ENCODE measurements at regions not wholly inside any gene's neighbourhood (a gene's known extent, or its start where the extent isn't known, plus 50 kb on each side); places are given as distances from the start of the nearest gene placed in this dataset.

DNA sequence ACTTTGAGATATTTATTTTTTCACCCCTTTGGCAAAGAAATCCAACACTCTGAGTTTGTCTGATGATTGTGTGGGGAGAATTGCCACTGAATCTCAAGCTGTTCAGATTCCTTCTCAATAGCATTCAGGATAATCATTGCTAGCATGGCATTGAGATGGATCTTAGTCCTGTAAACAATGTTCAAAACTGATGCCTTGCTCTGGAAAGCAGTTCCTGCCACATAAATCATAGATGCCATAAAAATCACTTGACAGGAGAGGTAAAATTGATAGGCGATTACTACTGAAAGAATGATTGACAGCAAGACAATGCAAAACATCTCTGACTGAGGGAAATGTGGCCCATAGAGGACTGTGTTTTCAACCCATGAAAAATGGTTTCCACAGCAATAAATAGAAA lies 915.6 kb downstream of the TRHDE start:
- TF ChIP-seq, protein P1, sequence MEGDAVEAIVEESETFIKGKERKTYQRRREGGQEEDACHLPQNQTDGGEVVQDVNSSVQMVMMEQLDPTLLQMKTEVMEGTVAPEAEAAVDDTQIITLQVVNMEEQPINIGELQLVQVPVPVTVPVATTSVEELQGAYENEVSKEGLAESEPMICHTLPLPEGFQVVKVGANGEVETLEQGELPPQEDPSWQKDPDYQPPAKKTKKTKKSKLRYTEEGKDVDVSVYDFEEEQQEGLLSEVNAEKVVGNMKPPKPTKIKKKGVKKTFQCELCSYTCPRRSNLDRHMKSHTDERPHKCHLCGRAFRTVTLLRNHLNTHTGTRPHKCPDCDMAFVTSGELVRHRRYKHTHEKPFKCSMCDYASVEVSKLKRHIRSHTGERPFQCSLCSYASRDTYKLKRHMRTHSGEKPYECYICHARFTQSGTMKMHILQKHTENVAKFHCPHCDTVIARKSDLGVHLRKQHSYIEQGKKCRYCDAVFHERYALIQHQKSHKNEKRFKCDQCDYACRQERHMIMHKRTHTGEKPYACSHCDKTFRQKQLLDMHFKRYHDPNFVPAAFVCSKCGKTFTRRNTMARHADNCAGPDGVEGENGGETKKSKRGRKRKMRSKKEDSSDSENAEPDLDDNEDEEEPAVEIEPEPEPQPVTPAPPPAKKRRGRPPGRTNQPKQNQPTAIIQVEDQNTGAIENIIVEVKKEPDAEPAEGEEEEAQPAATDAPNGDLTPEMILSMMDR (IDR thresholded peaks at IDR 0.05), result no peak

DNA sequence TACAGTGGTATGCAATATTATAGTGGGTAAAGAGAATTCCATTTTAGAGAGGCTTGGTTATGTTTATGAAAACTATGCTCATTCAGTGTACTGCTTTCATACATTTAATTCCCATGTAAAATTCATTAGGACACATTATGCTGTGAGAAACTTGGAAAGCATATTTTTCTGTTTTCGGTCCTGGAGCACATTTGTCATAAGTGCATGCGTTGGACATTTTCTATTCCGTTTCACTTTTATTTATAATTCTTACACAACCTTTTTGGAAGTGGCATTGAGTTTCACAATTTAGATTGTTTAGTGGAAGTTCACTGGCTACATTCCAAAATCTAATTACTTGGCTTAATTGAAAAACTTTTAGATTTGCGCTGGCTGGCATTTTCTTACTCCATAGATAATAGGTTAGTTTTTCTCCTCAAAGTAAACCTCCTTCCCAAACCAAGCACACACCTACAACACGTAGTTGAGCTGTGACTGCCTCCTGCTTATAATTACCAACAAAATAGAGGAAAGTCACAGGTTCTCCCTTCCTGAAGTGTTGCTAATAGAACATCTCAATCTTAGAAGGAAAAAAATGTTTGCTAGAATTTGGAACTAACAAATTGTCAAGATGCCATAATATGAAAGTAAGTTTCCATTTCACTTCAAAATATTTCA lies 938.5 kb downstream of the TRHDE start:
- TF ChIP-seq, protein P1 (IDR thresholded peaks at IDR 0.05), result no peak

DNA sequence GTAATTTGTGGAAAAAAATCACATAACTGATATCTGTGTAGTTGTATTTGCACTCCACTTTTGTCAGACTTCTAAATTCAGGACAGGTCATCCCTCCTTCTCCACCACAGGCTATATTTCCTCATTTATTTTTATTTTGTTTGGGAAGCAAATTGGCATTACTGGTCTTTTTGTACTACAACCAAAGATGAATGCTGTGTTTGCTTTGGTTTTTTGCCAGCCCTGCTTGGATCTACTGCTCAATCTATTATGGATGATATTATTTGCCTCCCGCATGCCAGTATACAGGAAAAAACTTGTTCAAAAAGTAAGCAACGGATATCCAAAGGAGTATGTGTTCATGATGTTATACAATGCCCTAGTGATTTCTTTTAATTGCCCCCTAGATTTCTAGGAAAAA lies 948.8 kb downstream of the TRHDE start:
- TF ChIP-seq, protein P1 (IDR thresholded peaks at IDR 0.05), result no peak

DNA sequence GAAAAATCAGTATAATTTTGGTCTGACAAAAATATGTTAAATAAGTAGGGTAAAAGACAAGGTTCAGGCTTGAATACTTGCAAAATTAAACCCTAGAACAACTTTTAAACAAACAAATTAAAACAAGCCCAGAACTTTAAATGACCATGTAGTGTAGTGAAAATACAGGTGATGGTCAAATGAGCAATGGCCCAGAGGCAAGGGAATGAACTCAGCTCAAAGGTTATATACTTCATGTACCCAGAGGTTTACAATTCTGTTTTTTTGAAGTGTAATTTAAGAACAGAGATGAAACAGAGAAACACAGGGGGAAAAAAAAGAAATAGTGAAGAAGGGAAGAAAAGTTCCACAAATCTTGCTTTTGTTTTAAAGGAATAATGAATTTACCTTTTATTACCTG lies 949.2 kb downstream of the TRHDE start:
- TF ChIP-seq, protein P1 (IDR thresholded peaks at IDR 0.05), result no peak

DNA sequence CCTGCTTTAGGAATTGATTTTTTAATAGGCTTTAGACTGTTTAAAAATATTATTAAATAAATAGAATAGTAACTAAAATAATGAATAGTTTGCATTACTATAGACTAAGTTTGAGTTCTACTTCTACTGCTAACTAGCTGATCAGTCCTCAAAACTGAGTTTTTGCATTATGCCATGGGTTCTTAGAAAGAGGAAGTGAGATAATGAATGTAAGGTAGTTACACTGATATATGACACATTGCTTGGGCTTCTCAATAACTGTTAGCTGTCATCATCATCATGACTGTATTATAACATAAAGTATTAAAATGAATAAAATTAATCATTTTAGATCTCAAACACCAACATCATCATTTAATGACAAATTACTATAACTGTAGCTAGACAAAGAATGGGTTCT lies 949.7 kb downstream of the TRHDE start:
- TF ChIP-seq, protein P1 (IDR thresholded peaks at IDR 0.05), result no peak

DNA sequence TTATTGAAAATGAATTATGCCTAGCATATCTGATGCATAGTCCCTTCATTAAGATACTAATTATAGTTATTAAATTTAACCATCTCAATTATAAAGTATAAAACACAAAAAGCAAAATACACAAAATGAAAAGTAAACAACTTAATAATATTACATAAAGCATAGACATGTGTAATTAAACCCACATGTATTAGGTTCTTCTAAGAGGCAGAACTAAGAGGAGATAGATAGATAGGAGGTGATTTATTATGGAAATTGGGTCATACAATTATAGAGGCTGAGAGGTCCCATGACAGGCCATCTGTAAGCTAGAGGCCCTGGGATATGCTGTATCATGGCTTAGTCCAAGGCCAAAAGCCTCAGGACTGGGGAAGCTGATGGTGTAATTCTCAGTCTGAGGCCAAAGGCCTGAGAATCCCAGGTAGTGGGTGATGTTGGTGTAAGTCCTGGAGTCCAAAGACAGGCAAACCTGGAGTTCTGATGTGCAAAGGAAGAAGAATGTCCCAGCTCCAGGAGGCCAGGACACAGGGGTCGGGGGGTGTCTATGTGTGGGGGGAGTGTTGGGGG lies 953.3 kb downstream of the TRHDE start:
- TF ChIP-seq, protein P1 (IDR thresholded peaks at IDR 0.05), result no peak

DNA sequence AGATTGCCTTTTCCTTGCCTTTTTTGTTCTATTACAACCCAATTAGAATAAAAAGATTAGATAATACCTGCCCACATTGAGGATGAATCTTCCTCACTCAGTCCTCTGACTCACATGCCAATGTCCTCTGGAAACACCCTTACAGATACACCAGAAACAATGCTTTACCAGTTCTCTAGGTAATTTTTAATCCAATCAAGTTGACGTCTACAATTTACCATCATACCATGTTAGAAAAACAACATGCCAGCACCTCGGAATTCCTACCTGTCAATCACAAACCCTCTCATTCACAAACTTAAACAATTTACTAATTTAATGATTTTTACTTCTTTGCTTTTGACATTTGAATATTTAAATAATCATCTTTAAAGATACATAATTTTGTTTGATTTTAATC lies 953.8 kb downstream of the TRHDE start:
- TF ChIP-seq, protein P1 (IDR thresholded peaks at IDR 0.05), result no peak
